ENCODE measurements at regions not wholly inside any gene's neighbourhood (a gene's known extent, or its start where the extent isn't known, plus 50 kb on each side); places are given as distances from the start of the nearest gene placed in this dataset.

DNA sequence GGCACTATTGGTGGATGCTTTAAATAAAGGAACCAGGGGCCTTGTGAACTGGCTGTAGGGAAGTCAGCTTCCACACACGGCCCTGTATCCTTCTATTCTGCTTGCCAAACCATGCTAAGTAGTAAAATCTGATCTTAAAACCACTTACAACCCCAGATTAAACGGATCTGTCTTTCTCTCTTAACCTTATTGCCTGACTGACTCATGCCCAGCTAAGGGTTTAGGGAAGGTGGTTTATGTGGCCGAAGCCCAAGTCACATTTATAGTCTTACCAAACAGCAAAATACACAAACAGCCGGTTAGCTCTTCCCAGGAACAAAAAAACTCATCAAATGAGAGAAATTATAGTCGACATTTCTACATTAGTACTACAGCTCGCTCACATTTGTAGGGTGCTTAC lies 988.4 kb upstream of the TENM3 start:
- intact Hi-C loops (cut with DNase I) = no loop called here
- TF ChIP-seq CTCF (IDR thresholded peaks at IDR 0.05) = no peak

DNA sequence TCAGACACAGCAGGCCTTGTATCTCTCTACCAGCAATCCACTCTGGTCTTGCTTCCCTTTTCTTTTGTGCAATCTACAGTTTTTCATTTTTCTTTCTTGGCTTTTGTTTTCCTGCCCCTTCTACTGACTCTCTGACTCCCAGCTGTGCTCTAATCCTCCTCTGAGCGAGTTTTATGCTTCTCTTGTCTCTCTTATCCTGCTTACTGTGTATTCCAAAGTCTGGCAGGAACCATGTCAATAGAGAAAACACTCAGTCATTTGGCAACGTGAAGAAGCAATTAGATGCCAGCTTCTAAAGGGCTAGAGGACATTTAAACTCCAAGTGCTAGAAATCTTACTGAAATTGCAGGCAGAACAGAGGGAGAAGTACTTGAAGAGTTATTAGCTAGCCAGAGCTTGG lies 984.6 kb upstream of the TENM3 start:
- Histone ChIP-seq H3K4me3 (no peak overlapping the region), H3K27me3 (no peaks in the 10 kb centered on the region), H3K9me3 (peaks cover 0 to 3% of the 10 kb centered on the region in 2 donors), H3K4me1 (no peaks in the 10 kb centered on the region), H3K27ac (no peak overlapping the region), H3K36me3 (no peaks in the 10 kb centered on the region)
- ATAC-seq (no peak), DNase-seq (no peak)
- intact Hi-C loops (cut with DNase I) = no loop called here
- no peak for TF ChIP-seq CTCF (IDR thresholded peaks at IDR 0.05)

More for the DNA sequence above, 988.4 kb upstream of the TENM3 start:
- Histone ChIP-seq H3K27ac (no peak overlapping the region), H3K27me3 (no peaks in the 10 kb centered on the region), H3K4me3 (no peak overlapping the region), H3K9me3 (peaks cover 0 to 3% of the 10 kb centered on the region in 2 donors), H3K36me3 (no peaks in the 10 kb centered on the region), H3K4me1 (no peaks in the 10 kb centered on the region)
- DNase-seq = no peak
- no peak for ATAC-seq

DNA sequence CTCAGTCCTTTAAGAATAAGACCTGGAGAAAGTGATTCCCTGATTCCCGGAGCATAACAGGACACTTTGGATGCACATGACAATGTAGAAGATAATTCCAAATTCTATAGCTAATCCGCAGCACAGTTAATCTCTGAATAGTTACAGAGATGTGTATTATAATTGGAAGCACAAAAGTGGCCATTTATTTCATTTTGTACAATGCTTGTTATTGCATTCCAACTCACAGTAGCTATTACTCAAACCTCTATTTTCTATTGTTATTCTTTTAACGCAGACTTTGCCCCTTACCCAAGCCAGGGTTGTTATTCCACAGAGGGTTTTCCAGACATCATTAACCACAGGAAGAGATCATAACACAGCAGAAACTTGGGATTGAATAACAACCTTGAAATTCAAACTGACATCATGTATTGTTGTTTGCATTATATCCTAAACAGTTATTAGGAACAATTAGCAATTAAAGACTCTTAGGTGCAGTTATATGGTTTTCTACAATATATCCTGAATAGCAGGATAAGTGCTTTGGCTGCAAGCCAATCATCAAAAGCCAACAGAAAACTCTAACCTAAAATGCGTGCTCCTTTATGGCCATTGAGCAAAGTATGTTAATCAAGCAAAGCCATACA lies 984.0 kb upstream of the TENM3 start:
- ATAC-seq = no peak
- intact Hi-C loops (cut with DNase I) = no loop called here
- H3K27ac ChIP-seq = no peak overlapping the region
- no peaks in the 10 kb centered on the region for H3K4me1 ChIP-seq
- H3K4me3 ChIP-seq = no peak overlapping the region
- no peaks in the 10 kb centered on the region for H3K36me3 ChIP-seq
- H3K27me3 ChIP-seq = no peaks in the 10 kb centered on the region
- no peak for TF ChIP-seq CTCF (IDR thresholded peaks at IDR 0.05)
- no peak for DNase-seq
- H3K9me3 ChIP-seq = peaks cover 0 to 3% of the 10 kb centered on the region in 2 donors

DNA sequence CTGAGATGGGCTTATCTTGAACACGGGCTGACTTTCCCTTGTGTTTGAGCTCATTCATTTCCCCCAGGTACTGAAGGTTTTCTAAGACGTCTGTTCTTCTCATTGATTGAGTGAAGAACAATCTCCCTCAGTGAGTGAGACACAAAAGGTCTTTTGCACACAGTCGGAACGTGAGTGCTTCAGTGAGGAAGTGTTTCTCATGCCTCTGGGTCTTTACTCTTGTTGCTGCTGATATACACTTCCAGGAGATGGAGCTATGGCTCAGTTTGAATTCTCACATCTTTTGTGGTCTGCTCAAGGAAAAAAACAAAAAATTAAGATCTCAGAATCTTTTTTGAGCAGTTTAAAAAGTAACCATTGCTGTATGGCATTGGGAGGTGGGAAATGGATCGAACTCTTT lies 981.9 kb upstream of the TENM3 start:
- ATAC-seq = no peak
- Histone ChIP-seq H3K4me1 (no peaks in the 10 kb centered on the region), H3K27me3 (no peaks in the 10 kb centered on the region), H3K36me3 (no peaks in the 10 kb centered on the region), H3K27ac (no peak overlapping the region), H3K9me3 (peaks cover 0 to 3% of the 10 kb centered on the region in 2 donors), H3K4me3 (no peak overlapping the region)
- TF ChIP-seq CTCF (IDR thresholded peaks at IDR 0.05) = no peak
- peak in 1 of 4 donors; percentile 24 for DNase-seq
- intact Hi-C loops (cut with DNase I) = no loop called here

DNA sequence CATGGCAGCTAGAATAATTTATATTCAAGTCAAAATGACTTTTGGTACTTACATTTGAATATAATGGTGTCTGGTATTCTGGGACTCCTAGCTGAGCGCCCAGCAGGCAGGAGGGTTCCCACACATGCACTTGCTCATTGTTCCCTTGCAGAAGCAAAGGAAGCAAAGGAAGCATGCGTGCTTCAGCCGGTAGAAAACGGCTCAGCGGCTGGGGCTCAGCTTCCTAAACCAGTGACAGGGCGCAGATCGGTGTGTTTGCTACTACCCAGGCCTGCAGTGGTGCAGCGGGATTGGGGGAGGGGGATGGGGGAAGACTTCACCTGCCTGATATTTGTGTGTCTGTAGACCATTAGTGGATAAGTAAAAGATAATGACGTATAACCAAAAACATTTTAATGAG lies 978.3 kb upstream of the TENM3 start:
- H3K36me3 ChIP-seq = no peaks in the 10 kb centered on the region
- no peaks in the 10 kb centered on the region for H3K9me3 ChIP-seq
- no peak for TF ChIP-seq CTCF (IDR thresholded peaks at IDR 0.05)
- no peaks in the 10 kb centered on the region for H3K27me3 ChIP-seq
- ATAC-seq = no peak
- H3K4me3 ChIP-seq = no peak overlapping the region
- intact Hi-C loops (cut with DNase I) = no loop called here
- H3K4me1 ChIP-seq = no peaks in the 10 kb centered on the region
- peak in 1 of 4 donors; percentile 57 for DNase-seq
- no peak overlapping the region for H3K27ac ChIP-seq
